ENCODE measurements at regions not wholly inside any gene's neighbourhood (a gene's known extent, or its start where the extent isn't known, plus 50 kb on each side); places are given as distances from the start of the nearest gene placed in this dataset.

- Mint-ChIP-seq H3K36me3 (ENCODE audit: low read depth) (no peaks in the 10 kb centered on the region), H3K4me1 (no peaks in the 10 kb centered on the region), H3K9me3 (no peaks in the 10 kb centered on the region), H3K27me3 (peaks cover 6% of the 10 kb centered on the region), H3K27ac (no peak overlapping the region), H3K4me3 (no peak overlapping the region)
- POLR2A ChIA-PET: no interaction called here
- DNase-seq: no peak
- CTCF ChIA-PET: no interaction called here
These were observed 650.8 kb upstream of the KLF12 start for GRCh38 chr13:74784959-74785358.

- Mint-ChIP-seq H3K27ac (no peak overlapping the region), H3K4me3 (no peak overlapping the region), H3K4me1 (no peaks in the 10 kb centered on the region), H3K9me3 (no peaks in the 10 kb centered on the region), H3K36me3 (ENCODE audit: low read depth) (no peaks in the 10 kb centered on the region), H3K27me3 (peaks cover 3% of the 10 kb centered on the region)
- no peak for DNase-seq
- POLR2A ChIA-PET: no interaction called here
- CTCF ChIA-PET: no interaction called here
These were observed 644.7 kb upstream of the KLF12 start for GRCh38 chr13:74778946-74779345.

GRCh38 chr13:74778087-74778486 is 643.9 kb upstream of the KLF12 start:
- Mint-ChIP-seq H3K36me3 (ENCODE audit: low read depth) (no peaks in the 10 kb centered on the region), H3K4me1 (no peaks in the 10 kb centered on the region), H3K27ac (no peak overlapping the region), H3K4me3 (no peak overlapping the region), H3K27me3 (peaks cover 3% of the 10 kb centered on the region), H3K9me3 (no peaks in the 10 kb centered on the region)
- no peak for DNase-seq
- ChIA-PET CTCF (no interaction called here), POLR2A (no interaction called here)

GRCh38 chr13:74774264-74774663 is 640.1 kb upstream of the KLF12 start:
- H3K9me3 Mint-ChIP-seq: no peaks in the 10 kb centered on the region
- no peaks in the 10 kb centered on the region for H3K36me3 Mint-ChIP-seq (ENCODE audit: low read depth)
- ChIA-PET CTCF (no interaction called here), POLR2A (no interaction called here)
- H3K27ac Mint-ChIP-seq: no peak overlapping the region
- no peak overlapping the region for H3K4me3 Mint-ChIP-seq
- DNase-seq: no peak
- peaks cover 3% of the 10 kb centered on the region for H3K27me3 Mint-ChIP-seq
- no peaks in the 10 kb centered on the region for H3K4me1 Mint-ChIP-seq

- no peak overlapping the region for H3K4me3 Mint-ChIP-seq
- ChIA-PET POLR2A (no interaction called here), CTCF (no interaction called here)
- no peaks in the 10 kb centered on the region for H3K4me1 Mint-ChIP-seq
- DNase-seq: no peak
- H3K36me3 Mint-ChIP-seq (ENCODE audit: low read depth): no peaks in the 10 kb centered on the region
- no peak overlapping the region for H3K27ac Mint-ChIP-seq
- peaks cover 3% of the 10 kb centered on the region for H3K27me3 Mint-ChIP-seq
- no peaks in the 10 kb centered on the region for H3K9me3 Mint-ChIP-seq
These were observed 639.0 kb upstream of the KLF12 start for GRCh38 chr13:74773248-74773647.

GRCh38 chr13:74771964-74772363 is 637.8 kb upstream of the KLF12 start:
- Mint-ChIP-seq H3K4me3 (no peak overlapping the region), H3K4me1 (no peaks in the 10 kb centered on the region), H3K9me3 (no peaks in the 10 kb centered on the region), H3K27me3 (no peaks in the 10 kb centered on the region), H3K36me3 (ENCODE audit: low read depth) (no peaks in the 10 kb centered on the region), H3K27ac (no peak overlapping the region)
- CTCF ChIA-PET: no interaction called here
- POLR2A ChIA-PET: no interaction called here
- no peak for DNase-seq

- no peak overlapping the region for H3K27ac Mint-ChIP-seq
- no peak for DNase-seq
- ChIA-PET CTCF (no interaction called here), POLR2A (no interaction called here)
- H3K4me1 Mint-ChIP-seq: no peaks in the 10 kb centered on the region
- H3K27me3 Mint-ChIP-seq: no peaks in the 10 kb centered on the region
- H3K4me3 Mint-ChIP-seq: no peak overlapping the region
- no peaks in the 10 kb centered on the region for H3K9me3 Mint-ChIP-seq
- no peaks in the 10 kb centered on the region for H3K36me3 Mint-ChIP-seq (ENCODE audit: low read depth)
These were observed 636.2 kb upstream of the KLF12 start for GRCh38 chr13:74770361-74770760.

- Mint-ChIP-seq H3K36me3 (ENCODE audit: low read depth) (no peaks in the 10 kb centered on the region), H3K4me3 (no peak overlapping the region), H3K27me3 (no peaks in the 10 kb centered on the region), H3K9me3 (no peaks in the 10 kb centered on the region), H3K4me1 (no peaks in the 10 kb centered on the region), H3K27ac (no peak overlapping the region)
- ChIA-PET CTCF (interaction anchor here (0.6 to 0.7 kb wide), 2 partner anchors 150 to 1165 kb away, joined by 3 to 4 read pairs; no protein-coding TSS in a partner anchor), POLR2A (no interaction called here)
- no peak for DNase-seq
These were observed 635.1 kb upstream of the KLF12 start for GRCh38 chr13:74769333-74769732.

GRCh38 chr13:74768521-74769085 is 634.4 kb upstream of the KLF12 start:
- DNase-seq: no peak
- H3K27me3 Mint-ChIP-seq: no peaks in the 10 kb centered on the region
- H3K9me3 Mint-ChIP-seq: no peaks in the 10 kb centered on the region
- no peak overlapping the region for H3K4me3 Mint-ChIP-seq
- H3K4me1 Mint-ChIP-seq: no peaks in the 10 kb centered on the region
- ChIA-PET POLR2A (no interaction called here), CTCF (no interaction called here)
- H3K27ac Mint-ChIP-seq: no peak overlapping the region
- no peaks in the 10 kb centered on the region for H3K36me3 Mint-ChIP-seq (ENCODE audit: low read depth)

GRCh38 chr13:74767050-74767449 is 632.8 kb upstream of the KLF12 start:
- no peak overlapping the region for H3K27ac Mint-ChIP-seq
- POLR2A ChIA-PET: no interaction called here

GRCh38 chr13:74765955-74766354 is 631.8 kb upstream of the KLF12 start:
- no peaks in the 10 kb centered on the region for H3K9me3 Mint-ChIP-seq
- ChIA-PET CTCF (no interaction called here), POLR2A (no interaction called here)
- no peak for DNase-seq
- no peaks in the 10 kb centered on the region for H3K27me3 Mint-ChIP-seq
- no peaks in the 10 kb centered on the region for H3K36me3 Mint-ChIP-seq (ENCODE audit: low read depth)
- H3K4me3 Mint-ChIP-seq: no peak overlapping the region
- H3K4me1 Mint-ChIP-seq: no peaks in the 10 kb centered on the region
- H3K27ac Mint-ChIP-seq: no peak overlapping the region

More at GRCh38 chr13:74767050-74767449, 632.8 kb upstream of the KLF12 start:
- Mint-ChIP-seq H3K36me3 (ENCODE audit: low read depth) (no peaks in the 10 kb centered on the region), H3K27me3 (no peaks in the 10 kb centered on the region), H3K4me1 (no peaks in the 10 kb centered on the region), H3K4me3 (no peak overlapping the region), H3K9me3 (no peaks in the 10 kb centered on the region)
- CTCF ChIA-PET: interaction anchor here (0.6 kb wide), 1 partner anchor 343 kb away, joined by 4 read pairs; no protein-coding TSS in a partner anchor
- no peak for DNase-seq

GRCh38 chr13:74761801-74762757 is 627.9 kb upstream of the KLF12 start:
- no peaks in the 10 kb centered on the region for H3K9me3 Mint-ChIP-seq
- ChIA-PET CTCF (interaction anchor here (1.1 kb wide), 1 partner anchor 25 kb away, joined by 3 read pairs; no protein-coding TSS in a partner anchor), POLR2A (no interaction called here)
- H3K27ac Mint-ChIP-seq: no peak overlapping the region
- no peaks in the 10 kb centered on the region for H3K4me1 Mint-ChIP-seq
- H3K36me3 Mint-ChIP-seq (ENCODE audit: low read depth): no peaks in the 10 kb centered on the region
- H3K27me3 Mint-ChIP-seq: no peaks in the 10 kb centered on the region
- DNase-seq: no peak
- H3K4me3 Mint-ChIP-seq: no peak overlapping the region

GRCh38 chr13:74758188-74758587 is 624.0 kb upstream of the KLF12 start:
- no peaks in the 10 kb centered on the region for H3K36me3 Mint-ChIP-seq (ENCODE audit: low read depth)
- ChIA-PET CTCF (no interaction called here), POLR2A (no interaction called here)
- DNase-seq: no peak
- H3K4me3 Mint-ChIP-seq: no peak overlapping the region
- H3K27ac Mint-ChIP-seq: no peak overlapping the region
- H3K4me1 Mint-ChIP-seq: no peaks in the 10 kb centered on the region
- H3K9me3 Mint-ChIP-seq: no peaks in the 10 kb centered on the region
- no peaks in the 10 kb centered on the region for H3K27me3 Mint-ChIP-seq

GRCh38 chr13:74755065-74755464 is 620.9 kb upstream of the KLF12 start:
- H3K4me1 Mint-ChIP-seq: no peaks in the 10 kb centered on the region
- no peak for DNase-seq
- no peak overlapping the region for H3K4me3 Mint-ChIP-seq
- POLR2A ChIA-PET: no interaction called here
- CTCF ChIA-PET: no interaction called here
- no peaks in the 10 kb centered on the region for H3K9me3 Mint-ChIP-seq
- no peaks in the 10 kb centered on the region for H3K36me3 Mint-ChIP-seq (ENCODE audit: low read depth)
- H3K27me3 Mint-ChIP-seq: no peaks in the 10 kb centered on the region
- H3K27ac Mint-ChIP-seq: no peak overlapping the region
